GM12891 (cell line): ENCODE measurements at regions not wholly inside any gene's neighbourhood (a gene's known extent, or its start where the extent isn't known, plus 50 kb on each side); places are given as distances from the start of the nearest gene placed in this dataset.

Experiments
- POLR2A ChIP-seq: IDR thresholded peaks from 2 replicates; pipeline ENCODE4 v1.6.1; 2011; ENCODE audit warnings: low read depth, low read length, control low read depth
- POLR2AphosphoS5 ChIP-seq: IDR thresholded peaks from 2 replicates; pipeline ENCODE4 v1.6.1; 2011; ENCODE audit warnings: low read depth, low read length, control low read depth
- POU2F2 ChIP-seq: IDR thresholded peaks from 2 replicates; pipeline ENCODE4 v1.6.1; 2011; ENCODE audit warnings: low read depth, mild to moderate bottlenecking, control low read depth, low read length, moderate library complexity
- TAF1 ChIP-seq: IDR thresholded peaks from 2 replicates; pipeline ENCODE4 v1.6.1; 2011; ENCODE audit warnings: low read depth, low read length, control low read depth

- TF ChIP-seq POLR2A (no peak), POLR2AphosphoS5 (no peak), TAF1 (no peak), POU2F2 (no peak)
Measured at GRCh38 chr2:80926168-80926567, 621.6 kb upstream of the LRRTM1 start.
